ENCODE measurements at regions not wholly inside any gene's neighbourhood (a gene's known extent, or its start where the extent isn't known, plus 50 kb on each side); places are given as distances from the start of the nearest gene placed in this dataset.
A peak's percentile ranks its signal among the peaks of the same experiment; 100 is the strongest.

DNA sequence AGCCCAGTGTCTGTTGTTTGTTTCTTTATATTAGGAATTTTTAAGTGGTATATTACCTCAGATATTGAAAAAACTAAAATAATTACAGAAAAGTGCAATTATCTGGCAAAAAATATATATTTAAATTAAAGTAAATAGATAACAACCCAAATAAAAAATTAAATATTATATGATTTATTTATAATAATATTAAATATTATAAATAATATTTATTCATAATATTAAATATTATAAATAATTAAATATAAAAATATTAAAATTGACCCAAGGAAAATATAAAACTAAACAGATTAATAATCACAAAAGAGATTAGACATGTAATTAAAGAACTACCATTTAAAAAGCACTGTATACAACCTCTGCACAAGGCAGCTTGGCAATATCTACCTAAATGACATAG lies 331.9 kb upstream of the POGK start:
- DNase-seq (no peak), ATAC-seq (ENCODE audit: low FRiP score in 2 of 2) (no peak)
- Histone ChIP-seq H3K27ac (no peak overlapping the region), H3K36me3 (no peaks in the 10 kb centered on the region), H3K4me3 (no peak overlapping the region), H3K27me3 (no peaks in the 10 kb centered on the region), H3K4me1 (no peaks in the 10 kb centered on the region), H3K9me3 (no peaks in the 10 kb centered on the region)
- TF ChIP-seq POLR2AphosphoS5 (IDR thresholded peaks at IDR 0.05) (no peak), POLR2A (IDR thresholded peaks at IDR 0.05) (no peak), EP300 (IDR thresholded peaks at IDR 0.05) (no peak)
- TF ChIP-seq, protein P1, sequence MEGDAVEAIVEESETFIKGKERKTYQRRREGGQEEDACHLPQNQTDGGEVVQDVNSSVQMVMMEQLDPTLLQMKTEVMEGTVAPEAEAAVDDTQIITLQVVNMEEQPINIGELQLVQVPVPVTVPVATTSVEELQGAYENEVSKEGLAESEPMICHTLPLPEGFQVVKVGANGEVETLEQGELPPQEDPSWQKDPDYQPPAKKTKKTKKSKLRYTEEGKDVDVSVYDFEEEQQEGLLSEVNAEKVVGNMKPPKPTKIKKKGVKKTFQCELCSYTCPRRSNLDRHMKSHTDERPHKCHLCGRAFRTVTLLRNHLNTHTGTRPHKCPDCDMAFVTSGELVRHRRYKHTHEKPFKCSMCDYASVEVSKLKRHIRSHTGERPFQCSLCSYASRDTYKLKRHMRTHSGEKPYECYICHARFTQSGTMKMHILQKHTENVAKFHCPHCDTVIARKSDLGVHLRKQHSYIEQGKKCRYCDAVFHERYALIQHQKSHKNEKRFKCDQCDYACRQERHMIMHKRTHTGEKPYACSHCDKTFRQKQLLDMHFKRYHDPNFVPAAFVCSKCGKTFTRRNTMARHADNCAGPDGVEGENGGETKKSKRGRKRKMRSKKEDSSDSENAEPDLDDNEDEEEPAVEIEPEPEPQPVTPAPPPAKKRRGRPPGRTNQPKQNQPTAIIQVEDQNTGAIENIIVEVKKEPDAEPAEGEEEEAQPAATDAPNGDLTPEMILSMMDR (IDR thresholded peaks at IDR 0.05) = no peak

DNA sequence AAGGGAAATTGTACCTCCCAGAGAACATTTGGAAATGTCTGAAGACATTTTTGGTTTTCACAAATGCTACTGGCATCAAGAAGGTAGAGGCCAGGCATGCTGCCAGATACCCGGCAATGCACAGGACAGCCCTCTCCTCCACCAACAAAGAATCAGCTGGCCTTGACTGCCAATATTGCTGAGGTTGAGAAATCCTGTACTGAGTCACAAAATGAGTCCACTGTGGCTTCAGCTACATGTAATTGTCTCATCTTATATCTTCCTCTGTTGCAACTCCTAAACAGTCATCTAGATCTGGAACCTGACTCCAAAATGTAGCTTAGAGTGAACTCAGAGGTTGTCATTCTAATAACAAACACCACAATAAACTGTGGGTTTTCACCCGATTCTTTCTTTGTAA lies 327.5 kb upstream of the POGK start:
- peaks cover 0 to 6% (median 0%) of the 10 kb centered on the region in 4 donors for H3K9me3 ChIP-seq
- H3K4me1 ChIP-seq = no peaks in the 10 kb centered on the region
- no peaks in the 10 kb centered on the region for H3K27me3 ChIP-seq
- TF ChIP-seq POLR2A (IDR thresholded peaks at IDR 0.05) = no peak
- TF ChIP-seq, protein P1 (IDR thresholded peaks at IDR 0.05) = no peak
- WGBS, 2 donors = 61 to 71% methylated on average over 2 of the region's 2 CpGs
- H3K27ac ChIP-seq = no peak overlapping the region
- no peak overlapping the region for H3K4me3 ChIP-seq
- DNase-seq (peak in 1 of 2 donors; percentile 30), ATAC-seq (ENCODE audit: low FRiP score in 2 of 2) (no peak)
- no peaks in the 10 kb centered on the region for H3K36me3 ChIP-seq

DNA sequence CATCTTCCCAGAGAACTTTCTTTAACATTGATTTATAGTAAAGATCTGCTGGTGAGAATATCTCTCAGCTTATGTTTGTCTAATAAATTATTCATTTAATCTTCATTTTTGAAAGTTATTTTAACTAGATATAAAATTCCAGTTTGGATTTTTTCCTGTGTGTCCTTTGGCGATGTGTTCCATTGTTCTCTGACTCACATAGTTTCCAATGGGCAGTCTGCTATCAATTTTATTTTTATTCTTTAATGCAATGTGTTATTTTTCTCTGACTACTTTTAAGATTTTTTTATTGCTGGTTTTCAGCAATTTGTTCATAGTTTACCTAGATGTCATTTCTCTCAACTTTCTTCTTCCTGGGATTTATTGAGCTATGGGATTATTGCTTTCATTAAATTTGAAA lies 325.2 kb upstream of the POGK start:
- 90 to 98% methylated on average over 1 of the region's 1 CpG for WGBS, 2 donors
- H3K4me1 ChIP-seq = no peaks in the 10 kb centered on the region
- TF ChIP-seq, protein P1 (IDR thresholded peaks at IDR 0.05) = no peak
- ATAC-seq (ENCODE audit: low FRiP score in 2 of 2) = no peak
- no peaks in the 10 kb centered on the region for H3K36me3 ChIP-seq
- H3K27ac ChIP-seq = no peak overlapping the region
- H3K27me3 ChIP-seq = no peaks in the 10 kb centered on the region
- H3K9me3 ChIP-seq = peaks cover 0 to 6% (median 0%) of the 10 kb centered on the region in 4 donors
- DNase-seq = no peak
- H3K4me3 ChIP-seq = no peak overlapping the region

DNA sequence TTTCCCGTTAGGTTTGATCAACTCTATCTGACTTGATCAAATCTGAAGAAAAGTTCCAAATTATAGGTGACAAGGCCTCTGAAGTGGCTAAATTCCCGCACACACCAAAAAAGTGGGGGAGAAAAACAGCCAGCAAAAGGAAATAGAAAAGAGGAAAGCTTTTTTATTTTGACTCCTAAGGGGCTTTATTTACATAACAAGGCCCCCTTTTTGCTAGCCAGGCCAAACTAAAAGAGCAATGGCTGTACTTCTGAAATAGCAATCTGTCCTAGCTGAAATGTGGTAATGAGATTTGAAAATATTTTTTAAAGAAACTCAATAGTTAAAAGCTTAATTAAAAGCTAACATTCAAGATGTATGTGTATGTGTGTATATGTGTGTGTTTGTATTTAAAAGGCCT lies 311.5 kb upstream of the POGK start:
- WGBS, 2 donors = 69 to 94% methylated on average over 2 of the region's 2 CpGs
- ATAC-seq (ENCODE audit: low FRiP score in 2 of 2) (no peak), DNase-seq (no peak)
- TF ChIP-seq POLR2A (IDR thresholded peaks at IDR 0.05) (no peak), POLR2AphosphoS5 (IDR thresholded peaks at IDR 0.05) (no peak), EP300 (IDR thresholded peaks at IDR 0.05) (no peak)
- TF ChIP-seq, protein P1 (IDR thresholded peaks at IDR 0.05) = no peak
- H3K4me3 ChIP-seq = no peak overlapping the region
- H3K27me3 ChIP-seq = no peaks in the 10 kb centered on the region
- no peaks in the 10 kb centered on the region for H3K4me1 ChIP-seq
- no peaks in the 10 kb centered on the region for H3K36me3 ChIP-seq
- no peaks in the 10 kb centered on the region for H3K9me3 ChIP-seq
- H3K27ac ChIP-seq = no peak overlapping the region

DNA sequence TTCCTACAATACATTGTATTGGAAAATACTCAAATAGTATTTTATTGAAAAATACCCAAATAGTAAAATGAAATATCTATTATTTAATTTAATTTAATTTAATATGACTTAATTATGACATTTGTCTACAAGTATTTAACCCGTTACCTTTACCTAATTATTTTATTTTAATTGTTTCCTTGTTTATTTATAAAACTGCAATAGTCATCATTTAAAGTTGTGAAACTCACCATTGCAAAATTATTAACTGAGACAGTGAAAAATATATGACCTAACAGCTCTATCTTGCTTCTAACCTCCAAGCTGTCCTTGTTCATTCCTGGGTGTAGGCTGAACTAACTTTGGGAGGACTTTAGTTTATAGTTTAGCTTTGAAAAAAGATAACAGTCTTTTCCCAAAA lies 300.6 kb upstream of the POGK start:
- DNase-seq = no peak
- H3K9me3 ChIP-seq = peaks cover 0 to 3% (median 0%) of the 10 kb centered on the region in 4 donors
- WGBS, 2 donors = 70 to 75% methylated on average over 1 of the region's 1 CpG

More for the DNA sequence above, 300.6 kb upstream of the POGK start:
- H3K4me1 ChIP-seq = no peaks in the 10 kb centered on the region
- TF ChIP-seq EP300 (IDR thresholded peaks at IDR 0.05) = no peak
- H3K4me3 ChIP-seq = no peak overlapping the region
- no peaks in the 10 kb centered on the region for H3K27me3 ChIP-seq
- no peaks in the 10 kb centered on the region for H3K36me3 ChIP-seq
- no peak overlapping the region for H3K27ac ChIP-seq
- ATAC-seq (ENCODE audit: low FRiP score in 2 of 2) = no peak
